C4-2B (cell line): ENCODE measurements at regions not wholly inside any gene's neighbourhood (a gene's known extent, or its start where the extent isn't known, plus 50 kb on each side); places are given as distances from the start of the nearest gene placed in this dataset.

Experiments
- CTCF ChIP-seq: fragments of 450-650 bp; conservative IDR thresholded peaks from 2 replicates; pipeline ENCODE4 v1.5.1; 2017; ENCODE audit warnings: mild to moderate bottlenecking
- ZFX ChIP-seq: fragments of 450-650 bp; IDR thresholded peaks from 2 replicates; pipeline ENCODE4 v1.6.1; 2017

DNA sequence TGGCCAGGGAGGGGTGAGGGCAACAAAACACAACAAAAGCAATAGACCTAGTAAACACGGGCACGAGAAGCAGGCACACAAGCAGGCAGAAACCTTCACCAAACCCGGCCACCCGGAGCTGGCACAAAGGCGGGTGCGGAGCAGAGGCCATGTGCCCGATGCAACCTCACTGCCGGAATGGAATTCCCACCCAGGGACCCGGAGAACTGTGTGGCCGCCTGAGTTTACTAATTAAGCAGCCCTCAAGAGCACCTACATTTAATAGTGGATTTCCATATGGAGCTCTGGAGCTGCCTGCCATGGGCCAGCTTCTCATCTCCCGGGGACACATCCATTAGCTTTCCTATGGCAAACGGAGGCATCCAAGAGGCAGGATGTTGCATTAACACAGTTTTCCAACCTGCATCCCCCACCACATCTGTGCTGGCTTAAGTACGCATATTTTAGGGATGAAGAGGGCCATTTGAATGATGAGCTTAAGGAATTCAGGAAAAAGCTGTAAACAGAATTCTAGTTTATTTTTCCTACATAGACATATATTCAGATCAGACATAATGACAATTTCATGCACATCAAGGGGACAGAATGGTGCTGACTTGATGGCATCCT lies 104.5 kb upstream of the SMIM21 start:
- TF ChIP-seq CTCF (no peak), ZFX (no peak)
